GM23338 (cell line): ENCODE measurements at regions not wholly inside any gene's neighbourhood (a gene's known extent, or its start where the extent isn't known, plus 50 kb on each side); places are given as distances from the start of the nearest gene placed in this dataset.

Experiments used
- ATAC-seq: fragments of 200-7000 bp; cut with Tn5 transposase; 3 replicates; pipeline ENCODE4 v1.9.1; 2020
- DNase-seq: peaks from one replicate; pipeline ENCODE4 v3.0.0-alpha.2; 2015; ENCODE audit warnings: low spot score
- H2AFZ ChIP-seq: fragments of 200-600 bp; sonication (generic); 2 replicates; pipeline ENCODE4 v1.8.0; 2016; ENCODE audit warnings: antibody characterized with exemption, mild to moderate bottlenecking, moderate library complexity
- H3F3A ChIP-seq: fragments of 200-600 bp; sonication (generic); replicated peaks from 2 replicates; pipeline ENCODE4 v1.8.0; 2017; ENCODE audit warnings: antibody characterized with exemption, mixed run types, low read depth
- H3K27ac ChIP-seq: fragments of 200-600 bp; sonication (generic); 2 replicates; pipeline ENCODE4 v1.6.1; 2016; ENCODE audit warnings: low read depth
- H3K27me3 ChIP-seq: fragments of 200-600 bp; sonication (generic); 2 replicates; pipeline ENCODE4 v1.8.0; 2016; ENCODE audit warnings: mild to moderate bottlenecking, mixed run types, moderate library complexity; ENCODE audit not compliant: insufficient read depth
- H3K36me3 ChIP-seq: fragments of 200-600 bp; sonication (generic); 2 replicates; pipeline ENCODE4 v1.8.0; 2016; ENCODE audit warnings: mild to moderate bottlenecking; ENCODE audit not compliant: insufficient read depth
- H3K4me1 ChIP-seq: fragments of 200-600 bp; sonication (generic); 2 replicates; pipeline ENCODE4 v1.8.0; 2016; ENCODE audit warnings: mild to moderate bottlenecking, moderate library complexity; ENCODE audit not compliant: insufficient read depth
- H3K4me2 ChIP-seq: fragments of 200-600 bp; sonication (generic); 2 replicates; pipeline ENCODE4 v1.7.1; 2017; ENCODE audit warnings: mixed run types
- H3K4me3 ChIP-seq: fragments of 200-600 bp; sonication (generic); 2 replicates; pipeline ENCODE4 v1.6.1; 2016; ENCODE audit warnings: mixed run types
- H3K79me2 ChIP-seq: fragments of 200-600 bp; sonication (generic); replicated peaks from 2 replicates; pipeline ENCODE4 v1.8.0; 2017; ENCODE audit warnings: mild to moderate bottlenecking; ENCODE audit not compliant: insufficient read depth
- H3K9me2 ChIP-seq: fragments of 200-600 bp; sonication (generic); 2 replicates; pipeline ENCODE4 v1.8.0; 2017; ENCODE audit not compliant: insufficient read depth
- H4K20me1 ChIP-seq: fragments of 200-600 bp; sonication (generic); replicated peaks from 2 replicates; pipeline ENCODE4 v1.8.0; 2017; ENCODE audit warnings: mild to moderate bottlenecking; ENCODE audit not compliant: insufficient read depth
- H3K27ac Mint-ChIP-seq: 2 replicates; pipeline ENCODE4 v1.8.0; 2020; ENCODE audit warnings: inconsistent platforms, mild to moderate bottlenecking, moderate library complexity, mixed read lengths
- H3K27me3 Mint-ChIP-seq: 3 replicates; pipeline ENCODE4 v1.8.0; 2022; ENCODE audit warnings: low read depth, mild to moderate bottlenecking, moderate library complexity, mixed read lengths, inconsistent platforms; ENCODE audit not compliant: insufficient read depth, poor library complexity
- H3K36me3 Mint-ChIP-seq: 3 replicates; pipeline ENCODE4 v1.8.0; 2021; ENCODE audit warnings: low read depth, mild to moderate bottlenecking, inconsistent platforms, moderate library complexity, mixed read lengths
- H3K4me1 Mint-ChIP-seq: 3 replicates; pipeline ENCODE4 v1.8.0; 2020; ENCODE audit warnings: mild to moderate bottlenecking, inconsistent platforms, mixed read lengths
- H3K4me3 Mint-ChIP-seq: 3 replicates; pipeline ENCODE4 v1.8.0; 2021; ENCODE audit warnings: moderate library complexity, mild to moderate bottlenecking, inconsistent platforms, mixed read lengths
- H3K9me3 Mint-ChIP-seq: 3 replicates; pipeline ENCODE4 v1.8.0; 2020; ENCODE audit warnings: moderate library complexity, mild to moderate bottlenecking, inconsistent platforms, mixed read lengths
- CREB1 ChIP-seq: fragments of 250-450 bp; sonication (Bioruptor Pico); IDR thresholded peaks from 2 replicates; pipeline ENCODE4 v1.5.0; 2020; ENCODE audit warnings: low read depth, mild to moderate bottlenecking, moderate library complexity
- CTCF ChIP-seq, 2 experiments: fragments of 200-600 bp in 1 of 2; sonication (generic) in 1 of 2; conservative IDR thresholded peaks; 2 replicates each; pipeline versions ENCODE4 v1.5.1 to v1.6.1; 2016 to 2017; ENCODE audit warnings: antibody characterized with exemption in 2 of 2, low read depth in 2 of 2, mild to moderate bottlenecking in 2 of 2, moderate library complexity in 1 of 2
- ETS1 ChIP-seq: IDR thresholded peaks from 2 replicates; pipeline ENCODE4 v1.6.1; 2016; ENCODE audit warnings: antibody characterized with exemption
- EZH2 ChIP-seq: fragments of 200-600 bp; sonication (generic); IDR thresholded peaks from one replicate; pipeline ENCODE4 v1.8.0; 2017; ENCODE audit warnings: antibody characterized with exemption, mild to moderate bottlenecking, low read depth; ENCODE audit not compliant: unreplicated experiment
- EZH2phosphoT487 ChIP-seq: fragments of 200-600 bp; sonication (generic); IDR thresholded peaks from one replicate; pipeline ENCODE4 v1.8.1; 2018; ENCODE audit warnings: antibody characterized with exemption; ENCODE audit not compliant: unreplicated experiment
- JUNB ChIP-seq: IDR thresholded peaks from one replicate; pipeline ENCODE4 v1.6.1; 2016; ENCODE audit warnings: antibody characterized with exemption; ENCODE audit not compliant: unreplicated experiment
- NANOG ChIP-seq: IDR thresholded peaks from 2 replicates; pipeline ENCODE4 v1.6.1; 2016; ENCODE audit warnings: antibody characterized with exemption, borderline replicate concordance
- POLR2AphosphoS5 ChIP-seq: IDR thresholded peaks from 2 replicates; pipeline ENCODE4 v1.6.1; 2016; ENCODE audit warnings: antibody characterized with exemption, low read depth
- STAT1 ChIP-seq: IDR thresholded peaks from one replicate; pipeline ENCODE4 v1.6.1; 2016; ENCODE audit warnings: antibody characterized with exemption; ENCODE audit not compliant: unreplicated experiment
- ZNF114 ChIP-seq: fragments of 250-450 bp; sonication (Bioruptor Pico); IDR thresholded peaks from 2 replicates; pipeline ENCODE4 v1.5.0; 2020; ENCODE audit warnings: mild to moderate bottlenecking, moderate library complexity
- ZNF331 ChIP-seq: fragments of 250-450 bp; sonication (Bioruptor Pico); IDR thresholded peaks from 2 replicates; pipeline ENCODE4 v1.5.0; 2020; ENCODE audit warnings: low read depth, mild to moderate bottlenecking, moderate library complexity
- ZNF462 ChIP-seq: fragments of 250-450 bp; sonication (Bioruptor Pico); IDR thresholded peaks from 2 replicates; pipeline ENCODE4 v1.5.0; 2020; ENCODE audit warnings: mild to moderate bottlenecking, moderate library complexity

GRCh38 chr15:61521953-61522352 is 292.9 kb upstream of the RORA start (continued):
- TF ChIP-seq CTCF (conservative IDR thresholded peaks at IDR 0.05; ENCODE audit: low read depth in 2 of 2), result no peak
- TF ChIP-seq NANOG, result no peak
- no peak for TF ChIP-seq EZH2
- no peak for TF ChIP-seq ETS1
- no peak for TF ChIP-seq CREB1 (CRISPR knock-in tag)
- no peak for TF ChIP-seq ZNF114 (CRISPR knock-in tag)

- Histone ChIP-seq H3K79me2 (no peaks in the 10 kb centered on the region), H3K36me3 (no peaks in the 10 kb centered on the region), H2AFZ (no peak overlapping the region), H3K4me2 (no peak overlapping the region), H3K4me1 (peaks cover 9% of the 10 kb centered on the region), H3K27me3 (no peaks in the 10 kb centered on the region), H3K4me3 (no peak overlapping the region), H3K27ac (no peak overlapping the region), H4K20me1 (no peaks in the 10 kb centered on the region), H3K9me2 (no peaks in the 10 kb centered on the region), H3F3A (no peaks in the 10 kb centered on the region)
- no peaks in the 10 kb centered on the region for H3K9me3 Mint-ChIP-seq
- peaks cover 7% of the 10 kb centered on the region for H3K27me3 Mint-ChIP-seq
- no peaks in the 10 kb centered on the region for H3K36me3 Mint-ChIP-seq
- no peak for DNase-seq
- 0 out of 2 replicates have a peak overlapping the region, but pooled peaks have one; percentile 9 for H3K27ac Mint-ChIP-seq
- ATAC-seq, result no peak
- H3K4me3 Mint-ChIP-seq, result no peak overlapping the region
- TF ChIP-seq ZNF462 (CRISPR knock-in tag), result no peak
- TF ChIP-seq EZH2phosphoT487, result no peak
- TF ChIP-seq JUNB, result no peak
- no peak for TF ChIP-seq NANOG
- no peak for TF ChIP-seq POLR2AphosphoS5
- no peak for TF ChIP-seq ZNF331 (CRISPR knock-in tag)
- no peak for TF ChIP-seq ETS1
- TF ChIP-seq STAT1, result no peak
- H3K4me1 Mint-ChIP-seq, result peaks cover 18% of the 10 kb centered on the region
These were observed 290.2 kb upstream of the RORA start for GRCh38 chr15:61519296-61519695.
